ENCODE measurements at regions not wholly inside any gene's neighbourhood (a gene's known extent, or its start where the extent isn't known, plus 50 kb on each side); places are given as distances from the start of the nearest gene placed in this dataset.

GRCh38 chr6:148616841-148617240 lies 130.0 kb upstream of the UST start (continued):
- TF ChIP-seq, protein P1, sequence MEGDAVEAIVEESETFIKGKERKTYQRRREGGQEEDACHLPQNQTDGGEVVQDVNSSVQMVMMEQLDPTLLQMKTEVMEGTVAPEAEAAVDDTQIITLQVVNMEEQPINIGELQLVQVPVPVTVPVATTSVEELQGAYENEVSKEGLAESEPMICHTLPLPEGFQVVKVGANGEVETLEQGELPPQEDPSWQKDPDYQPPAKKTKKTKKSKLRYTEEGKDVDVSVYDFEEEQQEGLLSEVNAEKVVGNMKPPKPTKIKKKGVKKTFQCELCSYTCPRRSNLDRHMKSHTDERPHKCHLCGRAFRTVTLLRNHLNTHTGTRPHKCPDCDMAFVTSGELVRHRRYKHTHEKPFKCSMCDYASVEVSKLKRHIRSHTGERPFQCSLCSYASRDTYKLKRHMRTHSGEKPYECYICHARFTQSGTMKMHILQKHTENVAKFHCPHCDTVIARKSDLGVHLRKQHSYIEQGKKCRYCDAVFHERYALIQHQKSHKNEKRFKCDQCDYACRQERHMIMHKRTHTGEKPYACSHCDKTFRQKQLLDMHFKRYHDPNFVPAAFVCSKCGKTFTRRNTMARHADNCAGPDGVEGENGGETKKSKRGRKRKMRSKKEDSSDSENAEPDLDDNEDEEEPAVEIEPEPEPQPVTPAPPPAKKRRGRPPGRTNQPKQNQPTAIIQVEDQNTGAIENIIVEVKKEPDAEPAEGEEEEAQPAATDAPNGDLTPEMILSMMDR (IDR thresholded peaks at IDR 0.05; ENCODE audit: low read depth, low read length, missing input control), result no peak
- TF ChIP-seq FOXA1 (IDR thresholded peaks at IDR 0.05) (no peak), TAF1 (conservative IDR thresholded peaks at IDR 0.05) (no peak), SP1 (IDR thresholded peaks at IDR 0.05) (no peak), RXRA (IDR thresholded peaks at IDR 0.05) (no peak), FOXA2 (IDR thresholded peaks at IDR 0.05) (no peak), NR2F2 (IDR thresholded peaks at IDR 0.05) (no peak)

GRCh38 chr6:148617530-148617929 lies 129.3 kb upstream of the UST start:
- WGBS, result 81% methylated on average over 4 of the region's 4 CpGs

DNA sequence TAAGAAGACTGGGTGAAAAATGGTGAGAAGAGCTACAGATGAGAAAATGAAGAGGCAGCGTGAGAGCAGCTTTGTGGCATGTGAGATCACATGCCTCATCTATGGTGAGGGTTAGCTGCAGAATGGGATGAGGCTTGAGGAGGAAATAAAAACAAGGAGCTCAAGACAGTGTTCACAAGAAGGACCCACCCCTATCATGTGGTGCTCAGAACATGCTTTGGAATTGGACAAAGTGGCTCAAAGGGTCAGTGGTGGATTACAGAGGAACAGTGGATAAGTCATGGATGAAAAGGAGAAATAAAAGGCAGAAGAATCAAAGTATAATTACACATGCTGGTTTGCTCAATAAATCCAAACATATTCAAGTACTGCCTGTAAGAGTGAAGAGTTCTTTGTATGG lies 126.9 kb upstream of the UST start:
- Histone ChIP-seq H3K4me3 (ENCODE audit: low read depth in 1 of 3, low read length in 3 of 3) (no peak overlapping the region), H3K36me3 (ENCODE audit: control insufficient read depth in 4 of 4, insufficient read depth in 3 of 4, low read depth in 1 of 4, low read length in 3 of 4) (no peaks in the 10 kb centered on the region), H3K9ac (ENCODE audit: low read depth in 1 of 2, low read length in 2 of 2) (no peak overlapping the region), H3K9me3 (ENCODE audit: control insufficient read depth in 4 of 4, low read length in 3 of 4) (no peaks in the 10 kb centered on the region), H3K27me3 (ENCODE audit: control insufficient read depth in 4 of 4, insufficient read depth in 4 of 4, low read length in 3 of 4) (no peaks in the 10 kb centered on the region), H3K27ac (ENCODE audit: low read depth in 1 of 2, low read length in 2 of 2) (no peak overlapping the region), H3K4me1 (ENCODE audit: control insufficient read depth in 4 of 4, insufficient read depth in 4 of 4, low read length in 3 of 4) (no peaks in the 10 kb centered on the region)
- WGBS, result 91% methylated on average over 1 of the region's 1 CpG
- DNase-seq (ENCODE audit: low spot score), result no peak
- no peak for TF ChIP-seq FOXA1 (IDR thresholded peaks at IDR 0.05)
- no peak for TF ChIP-seq REST (IDR thresholded peaks at IDR 0.05)
- TF ChIP-seq NR2F2 (IDR thresholded peaks at IDR 0.05), result no peak
- TF ChIP-seq RAD21 (IDR thresholded peaks at IDR 0.05), result no peak
- TF ChIP-seq YY1 (IDR thresholded peaks at IDR 0.05), result no peak
- no peak for TF ChIP-seq RXRA (IDR thresholded peaks at IDR 0.05)
- no peak for TF ChIP-seq TAF1 (conservative IDR thresholded peaks at IDR 0.05)
- TF ChIP-seq HNF4A (conservative IDR thresholded peaks at IDR 0.05), result no peak
- TF ChIP-seq, protein P1 (IDR thresholded peaks at IDR 0.05; ENCODE audit: low read depth, low read length, missing input control), result no peak
- no peak for TF ChIP-seq HNF4G (IDR thresholded peaks at IDR 0.05)
- no peak for TF ChIP-seq SP1 (IDR thresholded peaks at IDR 0.05)
- TF ChIP-seq EGR1 (IDR thresholded peaks at IDR 0.05; ENCODE audit: low read depth in 2 of 2), result no peak

More at GRCh38 chr6:148617530-148617929, 129.3 kb upstream of the UST start:
- Histone ChIP-seq H3K36me3 (ENCODE audit: control insufficient read depth in 4 of 4, insufficient read depth in 3 of 4, low read depth in 1 of 4, low read length in 3 of 4) (no peaks in the 10 kb centered on the region), H3K4me1 (ENCODE audit: control insufficient read depth in 4 of 4, insufficient read depth in 4 of 4, low read length in 3 of 4) (no peaks in the 10 kb centered on the region), H3K27me3 (ENCODE audit: control insufficient read depth in 4 of 4, insufficient read depth in 4 of 4, low read length in 3 of 4) (no peaks in the 10 kb centered on the region), H3K9me3 (ENCODE audit: control insufficient read depth in 4 of 4, low read length in 3 of 4) (no peaks in the 10 kb centered on the region), H3K27ac (ENCODE audit: low read depth in 1 of 2, low read length in 2 of 2) (no peak overlapping the region), H3K9ac (ENCODE audit: low read depth in 1 of 2, low read length in 2 of 2) (no peak overlapping the region), H3K4me3 (ENCODE audit: low read depth in 1 of 3, low read length in 3 of 3) (no peak overlapping the region)
- no peak for DNase-seq (ENCODE audit: low spot score)
- no peak for TF ChIP-seq GABPA (IDR thresholded peaks at IDR 0.05 in 1 of 2, conservative IDR thresholded peaks at IDR 0.05 in 1 of 2)
- TF ChIP-seq RXRA (IDR thresholded peaks at IDR 0.05), result no peak
- TF ChIP-seq MAX (IDR thresholded peaks at IDR 0.05), result no peak
- TF ChIP-seq RAD21 (IDR thresholded peaks at IDR 0.05), result no peak
- no peak for TF ChIP-seq REST (IDR thresholded peaks at IDR 0.05)
